ENCODE measurements at regions not wholly inside any gene's neighbourhood (a gene's known extent, or its start where the extent isn't known, plus 50 kb on each side); places are given as distances from the start of the nearest gene placed in this dataset.

- no peak for DNase-seq
These were observed 209.0 kb downstream of the THBS2 start for GRCh38 chr6:169044381-169045230.

- DNase-seq, result no peak
These were observed 211.6 kb downstream of the THBS2 start for GRCh38 chr6:169042061-169042460.

- DNase-seq, result no peak
These were observed 212.6 kb downstream of the THBS2 start for GRCh38 chr6:169041078-169041477.

GRCh38 chr6:169038691-169039090 is 215.0 kb downstream of the THBS2 start:
- DNase-seq, result no peak

GRCh38 chr6:169035385-169036240 is 218.0 kb downstream of the THBS2 start:
- no peak for DNase-seq

GRCh38 chr6:169034516-169035167 is 219.0 kb downstream of the THBS2 start:
- no peak for DNase-seq

GRCh38 chr6:169029861-169030260 is 223.8 kb downstream of the THBS2 start:
- DNase-seq, result no peak

GRCh38 chr6:169028343-169028742 is 225.3 kb downstream of the THBS2 start:
- DNase-seq, result no peak

- DNase-seq, result no peak
These were observed 227.5 kb downstream of the THBS2 start for GRCh38 chr6:169026175-169026574.

- no peak for DNase-seq
These were observed 229.5 kb downstream of the THBS2 start for GRCh38 chr6:169024047-169024660.

GRCh38 chr6:169023161-169023874 is 230.3 kb downstream of the THBS2 start:
- DNase-seq, result no peak

GRCh38 chr6:169022079-169022478 is 231.6 kb downstream of the THBS2 start:
- DNase-seq, result no peak

GRCh38 chr6:169020821-169021220 is 232.8 kb downstream of the THBS2 start:
- no peak for DNase-seq

GRCh38 chr6:169019727-169020491 is 233.7 kb downstream of the THBS2 start:
- no peak for DNase-seq

GRCh38 chr6:169019111-169019510 is 234.5 kb downstream of the THBS2 start:
- no peak for DNase-seq

GRCh38 chr6:169016758-169017157 is 236.9 kb downstream of the THBS2 start:
- no peak for DNase-seq

GRCh38 chr6:169014211-169015197 is 239.1 kb downstream of the THBS2 start:
- no peak for DNase-seq

- no peak for DNase-seq
These were observed 244.0 kb downstream of the THBS2 start for GRCh38 chr6:169009628-169010027.

GRCh38 chr6:169008641-169009257 is 244.9 kb downstream of the THBS2 start:
- DNase-seq, result no peak

GRCh38 chr6:169005166-169005565 is 248.5 kb downstream of the THBS2 start:
- no peak for DNase-seq

All from stimulated activated CD4-positive, alpha-beta T cell treated with anti-CD3 and anti-CD28 coated beads, Interleukin-2, amount 100 ng/mL, for 48 hours (primary cell).